ENCODE measurements at regions not wholly inside any gene's neighbourhood (a gene's known extent, or its start where the extent isn't known, plus 50 kb on each side); places are given as distances from the start of the nearest gene placed in this dataset.

DNA sequence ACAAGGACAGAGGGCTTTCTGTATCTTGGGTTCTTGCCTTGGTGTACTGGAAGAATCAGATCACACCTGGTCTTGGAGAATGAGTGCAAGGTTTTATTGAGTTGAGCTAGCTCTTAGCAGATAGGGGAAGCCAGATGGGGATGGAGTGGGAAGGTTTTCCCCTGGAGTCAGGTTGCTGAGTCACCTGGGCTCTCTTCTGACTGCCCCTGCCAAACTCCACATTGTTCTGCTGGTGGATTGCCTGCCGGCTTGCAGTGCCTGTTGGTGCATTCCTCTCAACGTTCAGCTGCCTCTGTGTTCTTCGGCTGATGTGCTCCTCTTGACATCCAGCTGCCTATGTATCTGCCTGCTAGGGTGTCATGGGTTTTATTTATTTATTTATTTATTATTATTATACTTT, 1431.1 kb downstream of the CDH8 start:
- no peaks in the 10 kb centered on the region for H3K27me3 ChIP-seq
- DNase-seq (ENCODE audit: low spot score in 2 of 2) = no peak
- H3K4me1 ChIP-seq = no peaks in the 10 kb centered on the region
- 74% methylated on average over 3 of the region's 3 CpGs for WGBS
- H3K4me3 ChIP-seq = no peak overlapping the region
- no peaks in the 10 kb centered on the region for H3K9me3 ChIP-seq
- H3K36me3 ChIP-seq = no peaks in the 10 kb centered on the region
- TF ChIP-seq, protein P1, sequence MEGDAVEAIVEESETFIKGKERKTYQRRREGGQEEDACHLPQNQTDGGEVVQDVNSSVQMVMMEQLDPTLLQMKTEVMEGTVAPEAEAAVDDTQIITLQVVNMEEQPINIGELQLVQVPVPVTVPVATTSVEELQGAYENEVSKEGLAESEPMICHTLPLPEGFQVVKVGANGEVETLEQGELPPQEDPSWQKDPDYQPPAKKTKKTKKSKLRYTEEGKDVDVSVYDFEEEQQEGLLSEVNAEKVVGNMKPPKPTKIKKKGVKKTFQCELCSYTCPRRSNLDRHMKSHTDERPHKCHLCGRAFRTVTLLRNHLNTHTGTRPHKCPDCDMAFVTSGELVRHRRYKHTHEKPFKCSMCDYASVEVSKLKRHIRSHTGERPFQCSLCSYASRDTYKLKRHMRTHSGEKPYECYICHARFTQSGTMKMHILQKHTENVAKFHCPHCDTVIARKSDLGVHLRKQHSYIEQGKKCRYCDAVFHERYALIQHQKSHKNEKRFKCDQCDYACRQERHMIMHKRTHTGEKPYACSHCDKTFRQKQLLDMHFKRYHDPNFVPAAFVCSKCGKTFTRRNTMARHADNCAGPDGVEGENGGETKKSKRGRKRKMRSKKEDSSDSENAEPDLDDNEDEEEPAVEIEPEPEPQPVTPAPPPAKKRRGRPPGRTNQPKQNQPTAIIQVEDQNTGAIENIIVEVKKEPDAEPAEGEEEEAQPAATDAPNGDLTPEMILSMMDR (IDR thresholded peaks at IDR 0.05) = no peak
- H3K27ac ChIP-seq = no peak overlapping the region

DNA sequence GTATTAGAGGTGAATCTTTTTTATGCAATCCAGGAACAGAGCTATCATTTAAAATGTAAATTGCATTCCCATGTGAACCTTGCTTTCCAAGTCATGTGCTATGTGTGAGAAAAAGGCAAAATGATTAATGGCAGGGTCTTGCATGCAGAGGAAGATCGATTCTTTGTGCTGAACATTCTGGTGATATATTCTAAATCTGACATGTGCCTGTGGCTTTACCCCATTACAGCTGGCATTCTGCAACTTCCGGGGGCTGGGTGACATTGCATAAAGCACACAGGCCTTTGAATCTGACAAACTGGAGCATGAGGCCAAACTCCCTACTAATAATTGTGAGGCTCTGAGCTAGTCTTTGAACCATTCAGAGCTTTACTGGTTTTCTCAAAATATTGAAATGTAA, 1449.7 kb downstream of the CDH8 start:
- DNase-seq (ENCODE audit: low spot score in 2 of 2) = no peak
- Histone ChIP-seq H3K9me3 (no peaks in the 10 kb centered on the region), H3K27ac (no peak overlapping the region), H3K4me3 (no peak overlapping the region), H3K27me3 (no peaks in the 10 kb centered on the region), H3K36me3 (no peaks in the 10 kb centered on the region), H3K4me1 (no peaks in the 10 kb centered on the region)
- WGBS = 48% methylated on average over 2 of the region's 2 CpGs
- no peak for TF ChIP-seq POLR2AphosphoS5 (IDR thresholded peaks at IDR 0.05)
- no peak for TF ChIP-seq POLR2A (IDR thresholded peaks at IDR 0.05)
- TF ChIP-seq, protein P1 (IDR thresholded peaks at IDR 0.05) = no peak
- no peak for TF ChIP-seq EP300 (IDR thresholded peaks at IDR 0.05)

DNA sequence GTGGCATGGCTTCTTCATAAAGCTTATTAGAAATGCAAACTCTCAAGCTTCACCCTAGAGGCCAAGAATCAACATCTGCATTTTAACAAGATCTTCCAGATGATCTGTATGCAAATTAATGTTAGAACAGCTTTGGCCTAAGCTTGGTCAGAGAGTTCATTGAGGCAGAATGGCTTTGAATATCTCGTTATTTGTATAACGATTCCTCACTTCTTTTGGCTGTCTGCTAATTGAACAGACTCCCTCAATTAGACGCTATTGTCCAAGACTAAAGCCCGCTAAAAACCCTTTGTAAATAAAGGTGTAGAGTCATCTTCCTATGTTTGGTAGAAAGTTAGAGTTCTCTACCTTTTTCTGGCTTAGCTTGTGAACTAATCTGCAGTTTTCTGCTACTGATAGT, 1453.7 kb downstream of the CDH8 start:
- Histone ChIP-seq H3K4me3 (no peak overlapping the region), H3K36me3 (no peaks in the 10 kb centered on the region), H3K27me3 (no peaks in the 10 kb centered on the region), H3K27ac (no peak overlapping the region), H3K4me1 (no peaks in the 10 kb centered on the region), H3K9me3 (no peaks in the 10 kb centered on the region)
- no peak for DNase-seq (ENCODE audit: low spot score in 2 of 2)
- TF ChIP-seq, protein P1 (IDR thresholded peaks at IDR 0.05) = no peak
- no peak for TF ChIP-seq POLR2A (IDR thresholded peaks at IDR 0.05)
- no peak for TF ChIP-seq POLR2AphosphoS5 (IDR thresholded peaks at IDR 0.05)
- TF ChIP-seq EP300 (IDR thresholded peaks at IDR 0.05) = no peak
- WGBS = 83% methylated on average over 4 of the region's 4 CpGs

DNA sequence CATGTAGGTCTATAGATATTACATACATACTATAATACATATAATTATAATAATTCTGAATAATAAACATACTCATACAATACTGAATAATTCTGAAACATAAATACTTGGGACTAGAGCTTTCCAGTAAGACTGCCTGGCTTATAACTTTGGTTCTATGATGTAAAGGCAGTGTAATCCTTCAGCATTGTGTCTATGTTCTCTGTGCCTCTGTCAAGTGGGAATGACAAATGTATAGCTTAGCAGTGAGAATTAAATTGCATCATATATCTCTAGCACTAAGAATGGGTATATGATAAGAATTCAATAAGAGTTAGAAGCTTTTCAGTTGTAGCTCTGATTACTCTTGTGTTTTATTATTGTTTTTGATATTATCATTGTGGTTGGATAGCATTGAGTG, 1469.3 kb downstream of the CDH8 start:
- no peak overlapping the region for H3K27ac ChIP-seq
- H3K36me3 ChIP-seq = no peaks in the 10 kb centered on the region
- H3K9me3 ChIP-seq = peaks cover 3% of the 10 kb centered on the region
- no peaks in the 10 kb centered on the region for H3K27me3 ChIP-seq
- H3K4me1 ChIP-seq = no peaks in the 10 kb centered on the region
- no peak for DNase-seq (ENCODE audit: low spot score in 2 of 2)
- TF ChIP-seq, protein P1 (IDR thresholded peaks at IDR 0.05) = no peak
- TF ChIP-seq POLR2A (IDR thresholded peaks at IDR 0.05) = no peak
- TF ChIP-seq EP300 (IDR thresholded peaks at IDR 0.05) = no peak
- TF ChIP-seq POLR2AphosphoS5 (IDR thresholded peaks at IDR 0.05) = no peak
- H3K4me3 ChIP-seq = no peak overlapping the region

DNA sequence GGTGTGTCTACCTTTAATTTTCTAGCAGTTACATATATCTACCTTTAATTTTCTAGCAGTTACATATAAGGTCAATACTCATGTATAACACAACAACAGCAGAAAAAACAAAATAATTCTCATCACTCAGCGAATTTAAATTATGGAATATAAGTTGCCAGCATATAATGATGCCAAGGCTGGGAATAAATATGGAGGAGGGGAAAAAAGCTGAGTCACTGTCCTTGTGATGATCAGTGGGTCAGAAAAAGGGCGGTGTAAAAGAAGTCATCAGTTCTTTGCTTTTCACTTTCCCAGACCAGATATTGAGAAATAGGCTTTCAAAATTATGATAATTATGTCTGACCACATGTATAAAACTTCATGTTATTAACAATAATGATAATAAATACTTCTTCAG, 1471.7 kb downstream of the CDH8 start:
- WGBS = 85% methylated on average over 2 of the region's 2 CpGs
- no peak overlapping the region for H3K4me3 ChIP-seq
- no peaks in the 10 kb centered on the region for H3K36me3 ChIP-seq
- H3K27ac ChIP-seq = no peak overlapping the region
- H3K9me3 ChIP-seq = peaks cover 3% of the 10 kb centered on the region
- DNase-seq (ENCODE audit: low spot score in 2 of 2) = no peak
- TF ChIP-seq EP300 (IDR thresholded peaks at IDR 0.05) (no peak), POLR2AphosphoS5 (IDR thresholded peaks at IDR 0.05) (no peak), POLR2A (IDR thresholded peaks at IDR 0.05) (no peak)
- TF ChIP-seq, protein P1 (IDR thresholded peaks at IDR 0.05) = no peak
- no peaks in the 10 kb centered on the region for H3K27me3 ChIP-seq
- H3K4me1 ChIP-seq = no peaks in the 10 kb centered on the region
